Activated CD4-positive, alpha-beta memory T cell treated with anti-CD3 and anti-CD28 coated beads for 36 hours (primary cell): ENCODE measurements at regions not wholly inside any gene's neighbourhood (a gene's known extent, or its start where the extent isn't known, plus 50 kb on each side); places are given as distances from the start of the nearest gene placed in this dataset.

ENCODE experiments used
- CTCF ChIA-PET: fragments of 350-600 bp; sonication (Branson Sonifier 250); formaldehyde crosslinking; loops from one replicate; lab custom pipeline; 2021; ENCODE audit warnings: antibody characterized with exemption, inconsistent platforms; lab: Charles Lee
- POLR2A ChIA-PET: fragments of 350-600 bp; sonication (Branson Sonifier 250); formaldehyde crosslinking; loops from one replicate; lab custom pipeline; 2021; ENCODE audit warnings: antibody characterized with exemption; lab: Charles Lee
- DNase-seq: peaks from one replicate; pipeline ENCODE4 v3.0.0-alpha.2; 2020
- H3K27ac Mint-ChIP-seq: one replicate; pipeline ENCODE4 v1.8.0; 2021; ENCODE audit warnings: mixed read lengths
- H3K27me3 Mint-ChIP-seq: one replicate; pipeline ENCODE4 v1.8.0; 2021; ENCODE audit warnings: mixed read lengths
- H3K36me3 Mint-ChIP-seq: one replicate; pipeline ENCODE4 v1.8.0; 2021; ENCODE audit warnings: mixed read lengths
- H3K4me1 Mint-ChIP-seq: one replicate; pipeline ENCODE4 v1.8.0; 2021; ENCODE audit warnings: low read depth, mixed read lengths
- H3K4me3 Mint-ChIP-seq: one replicate; pipeline ENCODE4 v1.8.0; 2021; ENCODE audit warnings: mild to moderate bottlenecking, mixed read lengths
- H3K9me3 Mint-ChIP-seq: one replicate; pipeline ENCODE4 v1.8.0; 2021; ENCODE audit warnings: mixed read lengths
- intact Hi-C: fragments of 100-400 bp; cut with micrococcal nuclease; formaldehyde crosslinking; loops from one replicate; pipeline ENCODE4 v1.15.1; 2023

GRCh38 chr6:105474234-105474633 is 71.4 kb upstream of the PREP start:
- no peak for DNase-seq
- intact Hi-C loops: no loop called here
- Mint-ChIP-seq H3K9me3 (peaks cover 11% of the 10 kb centered on the region), H3K4me3 (no peak overlapping the region), H3K27me3 (peaks cover 11% of the 10 kb centered on the region), H3K27ac (no peak overlapping the region), H3K36me3 (peaks cover 2% of the 10 kb centered on the region), H3K4me1 (no peaks in the 10 kb centered on the region)
- CTCF ChIA-PET: interaction anchor here (0.6 kb wide), 1 partner anchor 72 kb away, joined by 3 read pairs; the partner anchor contains the start of gene PREP
- POLR2A ChIA-PET: no interaction called here

DNA sequence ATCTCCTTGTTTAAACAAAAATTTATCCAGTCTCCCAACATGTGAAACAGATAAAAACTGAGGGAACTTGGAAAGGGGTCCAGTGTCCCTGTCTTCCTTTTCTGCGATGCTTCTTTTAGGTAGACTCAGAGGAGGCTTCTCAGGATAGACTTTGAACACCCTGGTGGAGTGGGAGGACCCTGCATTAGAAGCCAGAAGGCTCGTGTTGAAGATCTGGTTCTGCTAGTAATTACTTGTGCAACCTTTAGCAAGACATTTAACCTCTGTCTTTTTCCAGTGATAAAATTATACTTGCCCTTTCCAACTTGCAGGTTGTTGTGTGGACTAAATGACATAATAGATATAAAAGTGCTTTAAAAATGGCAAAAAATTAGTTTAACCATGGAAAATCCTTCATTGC is 67.1 kb upstream of the PREP start:
- peaks cover 3% of the 10 kb centered on the region for H3K36me3 Mint-ChIP-seq
- peaks cover 10% of the 10 kb centered on the region for H3K9me3 Mint-ChIP-seq
- H3K27me3 Mint-ChIP-seq: peaks cover 20% of the 10 kb centered on the region
- ChIA-PET POLR2A (no interaction called here), CTCF (no interaction called here)
- no peak for DNase-seq
- no peak overlapping the region for H3K4me3 Mint-ChIP-seq
- H3K4me1 Mint-ChIP-seq: no peaks in the 10 kb centered on the region
- intact Hi-C loops: no loop called here
- H3K27ac Mint-ChIP-seq: no peak overlapping the region

DNA sequence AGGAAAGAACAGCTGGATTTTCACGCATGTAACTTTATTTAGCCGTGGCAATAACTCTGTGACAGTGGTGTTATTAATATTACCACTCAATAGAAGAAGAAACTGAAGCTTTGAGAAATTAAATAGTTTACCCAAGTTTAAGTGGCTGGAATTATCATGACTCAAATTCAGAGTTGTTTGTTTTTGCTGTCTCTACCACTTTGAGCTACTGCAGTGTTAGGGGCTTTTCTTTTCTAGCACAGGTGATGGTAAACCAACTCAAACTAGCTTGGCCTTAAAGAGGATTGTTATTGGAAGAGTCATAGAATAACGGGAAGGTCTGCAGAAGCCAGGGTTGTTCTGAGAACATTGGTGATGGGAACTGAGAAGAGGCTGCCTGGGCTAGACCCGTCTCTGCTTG is 66.0 kb upstream of the PREP start:
- H3K27ac Mint-ChIP-seq: no peak overlapping the region
- H3K36me3 Mint-ChIP-seq: peaks cover 3% of the 10 kb centered on the region
- H3K9me3 Mint-ChIP-seq: peaks cover 10% of the 10 kb centered on the region
- intact Hi-C loops: no loop called here
- CTCF ChIA-PET: no interaction called here
- H3K4me3 Mint-ChIP-seq: no peak overlapping the region
- H3K27me3 Mint-ChIP-seq: peaks cover 21% of the 10 kb centered on the region
- POLR2A ChIA-PET: no interaction called here
- no peaks in the 10 kb centered on the region for H3K4me1 Mint-ChIP-seq
- no peak for DNase-seq

DNA sequence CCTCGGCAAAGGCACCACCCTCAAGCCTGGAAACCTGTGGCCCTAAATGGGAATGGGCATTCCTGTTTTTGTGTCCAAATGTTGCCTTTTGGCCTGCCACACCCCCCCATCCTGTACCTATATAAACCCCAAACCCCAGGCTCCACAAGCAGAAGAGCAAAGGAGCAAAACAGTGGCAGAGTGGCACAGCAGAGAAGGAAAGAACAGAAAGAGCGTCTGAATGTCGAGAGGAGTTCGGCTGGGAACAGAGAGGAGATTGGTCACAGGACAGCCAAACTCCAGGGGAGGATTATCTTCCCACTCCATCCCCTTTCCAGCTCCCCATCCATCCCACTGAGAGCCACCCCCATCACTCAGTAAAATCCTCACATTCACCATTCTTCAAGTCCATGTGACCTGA is 58.0 kb upstream of the PREP start:
- ChIA-PET POLR2A (no interaction called here), CTCF (no interaction called here)
- intact Hi-C loops: no loop called here
- H3K9me3 Mint-ChIP-seq: peaks cover 6% of the 10 kb centered on the region
- H3K4me1 Mint-ChIP-seq: peaks cover 24% of the 10 kb centered on the region
- peaks cover 3% of the 10 kb centered on the region for H3K36me3 Mint-ChIP-seq
- no peak overlapping the region for H3K27ac Mint-ChIP-seq
- DNase-seq: no peak
- no peak overlapping the region for H3K4me3 Mint-ChIP-seq
- H3K27me3 Mint-ChIP-seq: peaks cover 18% of the 10 kb centered on the region

DNA sequence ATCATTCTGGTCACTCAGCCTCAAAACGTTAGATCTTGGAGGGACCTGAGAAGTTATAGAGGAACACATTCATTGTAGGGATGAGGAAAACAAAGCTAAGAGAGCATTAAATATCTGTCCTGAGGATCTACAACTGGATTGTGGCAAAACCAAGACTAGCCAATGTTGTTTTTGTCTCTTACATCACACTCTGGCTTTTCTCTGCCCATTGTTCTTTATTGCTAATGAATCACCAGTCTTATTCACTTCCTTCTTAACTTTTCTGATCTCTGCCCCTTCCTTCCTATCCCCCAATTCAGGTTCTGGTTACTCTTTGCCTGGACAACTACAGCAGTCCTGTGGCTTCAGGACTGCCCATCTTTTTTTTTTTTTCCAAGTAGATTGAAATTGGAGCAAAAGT is 57.0 kb upstream of the PREP start:
- H3K9me3 Mint-ChIP-seq: no peaks in the 10 kb centered on the region
- peak overlapping the region; percentile 47 for H3K27ac Mint-ChIP-seq
- DNase-seq: no peak
- peaks cover 24% of the 10 kb centered on the region for H3K4me1 Mint-ChIP-seq
- H3K27me3 Mint-ChIP-seq: peaks cover 16% of the 10 kb centered on the region
- ChIA-PET POLR2A (no interaction called here), CTCF (interaction anchor here (0.8 to 1.6 kb wide), 3 partner anchors 25 to 186 kb away, joined by 3 to 5 read pairs (median 3); partner anchors contain the start of gene PREP)
- intact Hi-C loops: loop anchor here (1.0 to 10.0 kb wide), 5 partner anchors 141 to 727 kb away; partner anchors contain the start of gene PRDM1
- H3K4me3 Mint-ChIP-seq: no peak overlapping the region
- H3K36me3 Mint-ChIP-seq: no peaks in the 10 kb centered on the region

- Mint-ChIP-seq H3K4me3 (peak overlapping the region; percentile 36), H3K9me3 (no peaks in the 10 kb centered on the region), H3K27me3 (peaks cover 20% of the 10 kb centered on the region), H3K4me1 (peaks cover 30% of the 10 kb centered on the region), H3K27ac (peak overlapping the region; percentile 80), H3K36me3 (no peaks in the 10 kb centered on the region)
- ChIA-PET CTCF (interaction anchor here (1.2 to 1.6 kb wide), 3 partner anchors 56 to 764 kb away, joined by 3 to 5 read pairs (median 3); partner anchors contain the start of gene PREP), POLR2A (interaction anchor here (0.6 to 1.5 kb wide), 3 partner anchors 162 to 670 kb away, joined by 4 read pairs; no protein-coding TSS in a partner anchor)
- peak; percentile 71 for DNase-seq
- intact Hi-C loops: loop anchor here (1.0 to 10.0 kb wide), 5 partner anchors 142 to 728 kb away; partner anchors contain the start of gene PRDM1
Measured at GRCh38 chr6:105459049-105459448, 56.2 kb upstream of the PREP start.

- no peak for DNase-seq
- CTCF ChIA-PET: interaction anchor here (1.2 to 1.6 kb wide), 2 partner anchors 188 to 765 kb away, joined by 3 to 5 read pairs; no protein-coding TSS in a partner anchor
- POLR2A ChIA-PET: interaction anchor here (0.6 to 1.5 kb wide), 4 partner anchors 162 to 671 kb away, joined by 3 to 4 read pairs (median 4); no protein-coding TSS in a partner anchor
Measured at GRCh38 chr6:105458551-105458950, 55.7 kb upstream of the PREP start.

GRCh38 chr6:105458084-105458483 is 55.2 kb upstream of the PREP start:
- ChIA-PET CTCF (interaction anchor here (1.2 to 1.6 kb wide), 2 partner anchors 188 to 765 kb away, joined by 3 to 5 read pairs; no protein-coding TSS in a partner anchor), POLR2A (interaction anchor here (0.6 to 1.5 kb wide), 4 partner anchors 163 to 671 kb away, joined by 3 to 4 read pairs (median 4); no protein-coding TSS in a partner anchor)
- Mint-ChIP-seq H3K36me3 (no peaks in the 10 kb centered on the region), H3K9me3 (no peaks in the 10 kb centered on the region), H3K4me3 (no peak overlapping the region), H3K27me3 (peaks cover 20% of the 10 kb centered on the region), H3K4me1 (peaks cover 38% of the 10 kb centered on the region), H3K27ac (peak overlapping the region; percentile 80)
- DNase-seq: no peak
- intact Hi-C loops: loop anchor here (1.0 to 10.0 kb wide), 4 partner anchors 26 to 627 kb away; partner anchors contain the start of gene PRDM1

More at GRCh38 chr6:105458551-105458950, 55.7 kb upstream of the PREP start:
- Mint-ChIP-seq H3K4me1 (peaks cover 33% of the 10 kb centered on the region), H3K9me3 (no peaks in the 10 kb centered on the region), H3K4me3 (peak overlapping the region; percentile 36), H3K27me3 (peaks cover 20% of the 10 kb centered on the region), H3K27ac (peak overlapping the region; percentile 80), H3K36me3 (no peaks in the 10 kb centered on the region)
- intact Hi-C loops: loop anchor here (1.0 to 10.0 kb wide), 4 partner anchors 26 to 626 kb away; partner anchors contain the start of gene PRDM1

DNA sequence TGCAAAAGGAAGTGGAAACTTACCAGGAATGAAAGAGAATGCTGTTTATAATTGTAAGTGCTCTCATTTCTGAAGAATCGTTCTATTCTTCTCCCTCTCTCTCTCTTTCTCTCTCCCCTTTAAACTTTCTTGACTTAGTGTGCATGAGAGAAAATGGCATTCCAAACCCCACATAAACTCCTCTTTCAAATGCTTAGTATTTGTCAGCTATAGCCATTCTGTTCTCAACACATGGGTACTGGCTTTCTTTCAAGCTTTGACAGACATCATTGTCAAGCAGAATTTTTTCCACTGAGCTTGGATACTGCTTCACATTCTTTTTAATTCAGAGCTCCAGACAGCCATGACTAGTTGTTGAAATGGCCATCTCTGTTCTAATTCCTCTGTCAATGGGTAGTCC is 51.1 kb upstream of the PREP start:
- Mint-ChIP-seq H3K4me1 (peaks cover 31% of the 10 kb centered on the region), H3K36me3 (no peaks in the 10 kb centered on the region), H3K27ac (no peak overlapping the region), H3K4me3 (no peak overlapping the region), H3K27me3 (peaks cover 15% of the 10 kb centered on the region), H3K9me3 (no peaks in the 10 kb centered on the region)
- intact Hi-C loops: loop anchor here (10.0 kb wide), 2 partner anchors 541 to 631 kb away; partner anchors contain the start of gene PRDM1
- POLR2A ChIA-PET: no interaction called here
- no peak for DNase-seq
- CTCF ChIA-PET: interaction anchor here (0.6 to 1.2 kb wide), 5 partner anchors 22 to 769 kb away, joined by 3 to 6 read pairs (median 3); partner anchors contain the start of gene PREP

DNA sequence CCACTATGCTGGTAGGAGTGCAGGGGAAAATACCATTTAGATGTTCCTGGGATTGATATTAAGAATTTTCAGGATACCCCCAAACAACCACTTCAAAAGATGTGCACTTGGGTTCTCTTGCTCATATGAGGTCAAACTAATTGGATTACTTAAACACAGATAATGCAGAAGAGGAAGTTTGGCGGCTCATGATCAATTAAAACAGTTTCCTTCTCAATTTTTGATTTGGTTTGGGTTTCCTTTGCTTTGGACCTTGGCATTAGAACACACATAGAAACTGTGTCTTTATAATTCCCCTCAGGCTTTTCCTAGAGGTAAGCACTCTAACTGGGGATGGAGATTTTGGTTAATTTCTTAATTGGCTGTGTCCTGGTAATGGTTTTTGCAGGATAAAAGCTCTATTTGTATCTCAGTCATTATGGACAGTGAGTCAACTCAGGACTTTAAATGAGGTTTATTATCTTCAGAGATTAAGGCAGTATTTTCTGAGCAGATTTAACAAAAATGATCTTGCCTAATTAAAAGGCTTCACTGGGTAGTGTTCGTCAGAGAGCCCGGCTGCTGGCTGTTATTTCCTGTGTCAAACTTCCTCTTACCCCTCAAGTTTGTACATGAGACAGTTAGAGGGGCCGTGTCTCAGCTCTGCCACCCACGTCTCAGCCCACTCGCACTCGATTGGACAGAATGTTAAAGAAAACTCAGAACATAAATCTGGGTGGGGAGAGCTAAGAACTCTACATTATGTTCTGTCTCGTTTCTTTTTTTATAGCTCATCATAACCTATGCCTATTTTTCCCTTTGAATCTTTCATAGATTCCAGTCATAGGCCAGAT is 50.3 kb upstream of the PREP start:
- H3K9me3 Mint-ChIP-seq: no peaks in the 10 kb centered on the region
- no peaks in the 10 kb centered on the region for H3K36me3 Mint-ChIP-seq
- POLR2A ChIA-PET: no interaction called here
- CTCF ChIA-PET: interaction anchor here (0.6 to 1.7 kb wide), 6 partner anchors 21 to 770 kb away, joined by 3 to 6 read pairs (median 4); partner anchors contain the start of gene PREP
- intact Hi-C loops: loop anchor here (10.0 kb wide), 2 partner anchors 542 to 632 kb away; partner anchors contain the start of gene PRDM1
- peaks cover 15% of the 10 kb centered on the region for H3K27me3 Mint-ChIP-seq
- H3K27ac Mint-ChIP-seq: peak overlapping the region; percentile 52
- peak overlapping the region; percentile 20 for H3K4me3 Mint-ChIP-seq
- H3K4me1 Mint-ChIP-seq: peaks cover 22% of the 10 kb centered on the region
- peak; percentile 47 for DNase-seq
